Endothelial cell (in vitro differentiated cells): ENCODE measurements at regions not wholly inside any gene's neighbourhood (a gene's known extent, or its start where the extent isn't known, plus 50 kb on each side); places are given as distances from the start of the nearest gene placed in this dataset.

Experiments
- DNase-seq: peaks from one replicate; pipeline ENCODE4 v3.0.0; 2021; ENCODE audit warnings: low spot score
- H3K27ac Mint-ChIP-seq: one replicate; pipeline ENCODE4 v1.8.0; 2021; ENCODE audit warnings: mixed read lengths, inconsistent platforms; ENCODE audit not compliant: unreplicated experiment
- H3K27me3 Mint-ChIP-seq: one replicate; pipeline ENCODE4 v1.8.0; 2021; ENCODE audit warnings: mild to moderate bottlenecking, moderate library complexity, mixed read lengths, inconsistent platforms; ENCODE audit not compliant: unreplicated experiment
- H3K36me3 Mint-ChIP-seq: one replicate; pipeline ENCODE4 v1.8.0; 2021; ENCODE audit warnings: mild to moderate bottlenecking, low read depth, mixed read lengths, inconsistent platforms; ENCODE audit not compliant: unreplicated experiment
- H3K4me1 Mint-ChIP-seq: one replicate; pipeline ENCODE4 v1.8.0; 2021; ENCODE audit warnings: mild to moderate bottlenecking, mixed read lengths, inconsistent platforms; ENCODE audit not compliant: unreplicated experiment
- H3K4me3 Mint-ChIP-seq: one replicate; pipeline ENCODE4 v1.8.0; 2021; ENCODE audit warnings: mild to moderate bottlenecking, mixed read lengths, inconsistent platforms; ENCODE audit not compliant: unreplicated experiment
- H3K9me3 Mint-ChIP-seq: one replicate; pipeline ENCODE4 v1.8.0; 2021; ENCODE audit warnings: mixed read lengths, inconsistent platforms; ENCODE audit not compliant: unreplicated experiment
- TF ChIP-seq, protein P1 (sequence below): fragments of 200-600 bp; sonication (generic); IDR thresholded peaks from one replicate; pipeline ENCODE4 v1.5.0; 2021; ENCODE audit warnings: antibody characterized with exemption; ENCODE audit not compliant: unreplicated experiment

DNA sequence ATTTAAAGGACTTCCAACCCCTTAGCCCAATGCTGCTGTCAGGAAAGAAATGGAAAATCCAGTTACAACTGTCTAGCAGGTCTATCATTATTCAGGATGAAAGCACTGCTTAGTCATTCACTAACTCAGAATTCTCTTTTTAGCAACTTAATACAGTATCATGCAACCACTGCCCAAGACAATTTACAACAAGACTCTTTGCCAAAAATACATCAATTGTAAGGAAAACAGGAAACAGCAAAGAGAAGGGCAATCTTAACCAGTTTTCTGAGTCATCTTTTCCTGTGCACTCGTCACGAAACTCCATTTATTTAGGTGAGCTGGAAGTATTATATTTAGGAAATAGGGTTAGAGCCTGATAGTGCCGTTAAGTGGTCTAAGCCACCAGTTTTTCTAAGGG is 1197.7 kb upstream of the CITED2 start:
- TF ChIP-seq, protein P1, sequence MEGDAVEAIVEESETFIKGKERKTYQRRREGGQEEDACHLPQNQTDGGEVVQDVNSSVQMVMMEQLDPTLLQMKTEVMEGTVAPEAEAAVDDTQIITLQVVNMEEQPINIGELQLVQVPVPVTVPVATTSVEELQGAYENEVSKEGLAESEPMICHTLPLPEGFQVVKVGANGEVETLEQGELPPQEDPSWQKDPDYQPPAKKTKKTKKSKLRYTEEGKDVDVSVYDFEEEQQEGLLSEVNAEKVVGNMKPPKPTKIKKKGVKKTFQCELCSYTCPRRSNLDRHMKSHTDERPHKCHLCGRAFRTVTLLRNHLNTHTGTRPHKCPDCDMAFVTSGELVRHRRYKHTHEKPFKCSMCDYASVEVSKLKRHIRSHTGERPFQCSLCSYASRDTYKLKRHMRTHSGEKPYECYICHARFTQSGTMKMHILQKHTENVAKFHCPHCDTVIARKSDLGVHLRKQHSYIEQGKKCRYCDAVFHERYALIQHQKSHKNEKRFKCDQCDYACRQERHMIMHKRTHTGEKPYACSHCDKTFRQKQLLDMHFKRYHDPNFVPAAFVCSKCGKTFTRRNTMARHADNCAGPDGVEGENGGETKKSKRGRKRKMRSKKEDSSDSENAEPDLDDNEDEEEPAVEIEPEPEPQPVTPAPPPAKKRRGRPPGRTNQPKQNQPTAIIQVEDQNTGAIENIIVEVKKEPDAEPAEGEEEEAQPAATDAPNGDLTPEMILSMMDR: no peak
- no peaks in the 10 kb centered on the region for H3K9me3 Mint-ChIP-seq
- H3K36me3 Mint-ChIP-seq: no peaks in the 10 kb centered on the region
- peaks cover 2% of the 10 kb centered on the region for H3K27me3 Mint-ChIP-seq
- H3K4me3 Mint-ChIP-seq: no peak overlapping the region
- no peak for DNase-seq
- peaks cover 8% of the 10 kb centered on the region for H3K4me1 Mint-ChIP-seq
- H3K27ac Mint-ChIP-seq: no peak overlapping the region

DNA sequence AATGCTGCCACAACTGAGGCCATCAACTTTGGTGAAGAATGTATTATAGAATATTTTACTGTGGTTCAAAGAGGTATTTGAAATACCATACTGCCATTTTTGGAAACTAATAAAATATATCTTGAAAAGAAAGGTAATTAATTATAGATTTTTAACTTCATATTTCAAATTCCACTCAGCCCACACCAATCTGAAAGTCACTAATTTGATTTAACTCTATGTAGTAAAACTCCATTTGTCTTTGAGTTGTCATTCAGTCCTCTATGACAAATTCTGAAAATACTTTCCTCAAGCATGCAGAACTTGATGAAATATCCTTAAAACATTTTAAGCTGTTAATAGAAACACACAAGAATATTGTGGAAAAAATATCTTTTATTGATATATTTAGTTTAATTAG is 1196.7 kb upstream of the CITED2 start:
- H3K27me3 Mint-ChIP-seq: peaks cover 2% of the 10 kb centered on the region
- TF ChIP-seq, protein P1: no peak
- H3K4me3 Mint-ChIP-seq: no peak overlapping the region
- H3K36me3 Mint-ChIP-seq: no peaks in the 10 kb centered on the region
- no peaks in the 10 kb centered on the region for H3K9me3 Mint-ChIP-seq
- H3K27ac Mint-ChIP-seq: no peak overlapping the region
- DNase-seq: no peak
- peaks cover 8% of the 10 kb centered on the region for H3K4me1 Mint-ChIP-seq

DNA sequence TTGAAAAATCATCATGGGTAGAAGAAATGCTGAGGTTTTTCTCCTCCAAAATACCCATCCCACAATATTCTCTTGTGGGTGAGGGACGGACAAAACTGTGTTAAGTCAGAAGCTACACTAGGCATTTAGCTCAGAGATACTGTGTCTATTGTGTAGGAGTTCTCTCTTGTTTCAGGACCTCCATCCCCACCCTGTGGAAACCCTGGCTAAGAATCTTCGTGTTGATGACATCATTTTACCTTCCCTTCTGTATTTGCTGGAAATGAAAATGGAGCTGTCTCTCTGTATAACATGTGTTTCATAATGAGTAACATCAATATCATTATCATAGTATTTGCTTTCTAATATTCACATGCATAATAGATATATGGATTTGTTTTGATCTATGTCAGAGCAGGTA is 1193.0 kb upstream of the CITED2 start:
- TF ChIP-seq, protein P1: no peak
- peaks cover 5% of the 10 kb centered on the region for H3K4me1 Mint-ChIP-seq
- H3K27me3 Mint-ChIP-seq: peaks cover 2% of the 10 kb centered on the region
- H3K36me3 Mint-ChIP-seq: no peaks in the 10 kb centered on the region
- no peaks in the 10 kb centered on the region for H3K9me3 Mint-ChIP-seq
- no peak overlapping the region for H3K27ac Mint-ChIP-seq
- H3K4me3 Mint-ChIP-seq: no peak overlapping the region
- DNase-seq: no peak

DNA sequence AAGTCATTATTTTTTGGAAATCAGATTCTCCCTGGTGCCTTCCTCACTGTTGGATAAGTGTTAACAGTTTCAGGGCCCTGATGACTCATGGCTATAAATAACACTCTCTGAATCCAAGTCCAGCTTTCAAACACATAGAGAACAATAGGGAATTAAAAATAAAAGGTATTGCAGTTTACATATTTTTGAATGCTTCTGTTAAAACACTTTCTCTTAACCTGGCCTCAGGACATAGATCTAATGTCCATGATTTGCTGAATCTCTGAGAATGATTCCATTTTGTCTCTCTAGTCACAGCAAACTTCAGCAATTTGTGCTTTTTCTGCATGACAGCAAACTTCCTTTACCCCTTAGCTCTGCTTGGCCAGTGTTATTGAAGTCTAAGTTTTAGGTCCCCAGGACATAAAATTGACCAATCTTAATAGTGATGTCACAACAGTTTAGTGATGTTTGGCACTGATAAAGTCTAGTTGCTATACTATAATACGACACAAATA is 1192.4 kb upstream of the CITED2 start:
- no peaks in the 10 kb centered on the region for H3K9me3 Mint-ChIP-seq
- H3K27ac Mint-ChIP-seq: no peak overlapping the region
- no peaks in the 10 kb centered on the region for H3K4me1 Mint-ChIP-seq
- H3K36me3 Mint-ChIP-seq: no peaks in the 10 kb centered on the region
- TF ChIP-seq, protein P1: no peak
- H3K4me3 Mint-ChIP-seq: no peak overlapping the region
- peaks cover 2% of the 10 kb centered on the region for H3K27me3 Mint-ChIP-seq
- DNase-seq: no peak

DNA sequence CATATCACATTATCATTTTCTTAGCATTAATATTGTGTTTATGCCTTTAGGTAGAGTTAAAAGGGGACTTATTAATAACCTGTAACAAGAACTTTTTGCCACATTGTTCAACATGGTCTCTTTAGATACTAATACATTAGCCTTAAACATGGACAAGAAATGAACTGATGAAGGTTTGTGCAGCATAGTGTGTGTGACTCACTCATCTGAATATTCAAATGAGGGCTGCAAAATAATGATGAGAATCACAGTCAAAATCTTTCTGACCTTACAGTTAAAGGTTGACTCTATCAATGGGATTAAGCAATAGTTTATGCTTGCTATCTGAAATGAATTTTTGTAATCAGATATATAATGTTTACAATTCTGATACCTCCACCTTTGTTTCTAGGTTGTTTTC is 1189.3 kb upstream of the CITED2 start:
- no peak overlapping the region for H3K4me3 Mint-ChIP-seq
- no peak for DNase-seq
- no peaks in the 10 kb centered on the region for H3K4me1 Mint-ChIP-seq
- H3K9me3 Mint-ChIP-seq: no peaks in the 10 kb centered on the region
- H3K36me3 Mint-ChIP-seq: no peaks in the 10 kb centered on the region
- H3K27ac Mint-ChIP-seq: no peak overlapping the region
- TF ChIP-seq, protein P1: no peak
- peaks cover 2% of the 10 kb centered on the region for H3K27me3 Mint-ChIP-seq
